ENCODE measurements at regions not wholly inside any gene's neighbourhood (a gene's known extent, or its start where the extent isn't known, plus 50 kb on each side); places are given as distances from the start of the nearest gene placed in this dataset.

GRCh38 chr2:6667326-6667725 lies 198.4 kb downstream of the CMPK2 start:
- no peak for DNase-seq (ENCODE audit: low spot score)

DNA sequence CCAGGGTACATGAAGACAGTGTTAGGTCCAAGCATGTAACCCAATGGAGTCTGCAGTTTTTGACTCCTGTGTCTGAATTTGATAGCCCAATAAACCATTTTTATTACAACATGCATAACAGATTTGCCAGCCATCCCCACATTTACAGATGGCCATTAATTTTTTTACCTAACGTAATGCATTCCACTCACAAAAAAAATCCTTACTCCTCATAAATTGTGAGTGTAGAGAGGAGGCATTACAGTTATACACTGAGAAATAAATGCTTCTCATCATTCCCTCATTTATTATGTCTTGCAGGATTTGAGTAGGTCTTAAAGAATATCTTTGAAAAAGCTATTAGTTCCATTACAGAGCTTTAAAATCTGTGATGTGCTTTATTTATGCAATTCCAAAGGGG lies 193.8 kb downstream of the CMPK2 start:
- DNase-seq (ENCODE audit: low spot score) = no peak

DNA sequence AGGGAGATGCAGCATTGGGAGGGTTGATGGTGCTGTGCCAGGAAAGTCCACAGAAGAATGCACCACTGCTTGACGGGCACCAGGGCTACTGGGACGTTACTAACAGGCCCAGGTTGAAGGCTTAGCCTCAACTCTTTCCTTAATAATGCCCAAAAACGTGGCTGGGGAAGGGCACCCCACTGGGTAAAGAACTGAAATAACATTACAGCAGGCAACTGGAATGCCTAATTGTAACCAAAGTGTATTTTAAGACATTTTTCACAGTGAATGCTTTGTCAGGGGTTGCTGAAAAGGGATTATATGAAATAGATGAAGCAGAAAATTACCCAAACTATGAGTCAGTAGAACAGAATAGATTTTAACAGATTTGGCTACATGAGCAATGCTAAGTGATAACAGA lies 191.3 kb downstream of the CMPK2 start:
- DNase-seq (ENCODE audit: low spot score) = no peak

DNA sequence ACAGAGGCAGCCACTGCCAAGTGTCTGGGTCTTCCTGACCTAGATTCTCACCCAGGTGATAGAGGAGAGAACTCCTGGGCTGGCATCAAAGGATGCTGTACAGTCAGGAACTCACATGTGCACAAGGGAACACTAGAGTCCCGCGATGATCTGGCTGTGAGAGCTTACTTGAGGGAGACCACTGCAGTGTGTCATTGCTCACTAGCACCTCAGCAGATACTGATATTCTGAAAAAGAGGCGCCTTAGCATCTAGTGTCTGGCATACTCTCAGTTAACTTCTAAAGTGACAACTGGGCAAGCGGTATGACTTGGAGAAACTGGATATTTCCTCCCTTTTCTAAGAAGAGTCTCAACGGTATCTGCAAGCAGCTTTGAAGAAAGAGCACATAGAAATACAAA lies 189.9 kb downstream of the CMPK2 start:
- no peak for DNase-seq (ENCODE audit: low spot score)

DNA sequence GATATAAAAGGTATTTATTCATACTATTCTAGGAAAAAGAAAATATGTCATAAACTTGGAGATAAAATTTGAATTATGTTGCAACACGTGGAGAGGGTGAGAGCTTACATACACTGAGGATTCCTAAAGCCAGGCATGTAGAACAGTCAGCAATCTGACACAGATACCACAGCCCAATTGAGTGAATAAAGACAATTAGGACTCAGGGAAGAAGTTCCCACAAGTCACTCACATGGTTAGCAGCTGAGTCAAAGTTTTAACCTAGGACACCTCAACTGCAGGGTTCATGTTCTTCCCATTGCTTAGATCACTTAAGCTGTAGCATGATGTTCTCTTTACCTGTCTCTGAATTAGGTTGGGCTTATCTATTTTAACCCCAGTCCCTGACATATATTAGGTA lies 189.5 kb downstream of the CMPK2 start:
- no peak for DNase-seq (ENCODE audit: low spot score)

- no peak for DNase-seq (ENCODE audit: low spot score)
Observed at GRCh38 chr2:6676776-6677175, 188.9 kb downstream of the CMPK2 start.

DNA sequence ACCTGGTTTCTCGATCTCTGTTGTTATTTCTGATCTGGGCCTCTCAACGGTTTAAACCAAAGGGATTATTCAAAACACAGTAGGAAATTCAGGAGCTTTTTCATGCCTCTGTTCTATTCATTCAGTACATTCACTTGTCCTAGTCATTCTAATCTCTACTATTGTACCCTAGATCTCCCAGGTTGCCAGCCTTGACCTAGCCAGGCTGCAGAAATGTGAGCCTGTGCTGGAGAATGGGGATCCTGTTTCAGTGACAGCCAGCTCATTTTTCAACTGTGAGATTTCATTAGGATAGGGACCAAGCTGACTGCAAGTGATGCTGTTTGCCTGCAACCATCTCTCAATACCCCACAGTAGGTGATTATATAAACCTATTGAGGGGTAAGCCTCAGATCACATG lies 186.2 kb downstream of the CMPK2 start:
- DNase-seq (ENCODE audit: low spot score) = no peak

DNA sequence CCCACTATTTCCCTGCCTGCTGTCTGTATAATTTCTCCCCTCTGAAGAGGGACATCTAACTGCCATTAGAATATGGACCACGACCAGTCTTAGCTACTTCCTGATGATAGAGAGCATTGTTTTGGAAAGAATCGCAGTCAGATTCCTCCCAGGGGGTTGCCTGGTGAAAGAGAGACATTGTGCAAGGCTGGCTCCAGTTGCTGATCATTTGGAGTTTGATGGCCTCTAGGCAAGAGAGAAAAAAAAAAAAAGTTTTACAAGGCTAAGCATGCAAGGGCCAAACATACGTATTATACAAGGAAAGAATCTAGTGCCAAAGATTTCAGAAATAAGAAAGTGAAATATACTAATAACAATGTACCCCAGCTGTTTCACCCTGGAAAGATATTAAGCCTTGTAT lies 182.2 kb downstream of the CMPK2 start:
- DNase-seq (ENCODE audit: low spot score) = no peak

- DNase-seq (ENCODE audit: low spot score) = no peak
Observed at GRCh38 chr2:6685447-6685846, 180.3 kb downstream of the CMPK2 start.

DNA sequence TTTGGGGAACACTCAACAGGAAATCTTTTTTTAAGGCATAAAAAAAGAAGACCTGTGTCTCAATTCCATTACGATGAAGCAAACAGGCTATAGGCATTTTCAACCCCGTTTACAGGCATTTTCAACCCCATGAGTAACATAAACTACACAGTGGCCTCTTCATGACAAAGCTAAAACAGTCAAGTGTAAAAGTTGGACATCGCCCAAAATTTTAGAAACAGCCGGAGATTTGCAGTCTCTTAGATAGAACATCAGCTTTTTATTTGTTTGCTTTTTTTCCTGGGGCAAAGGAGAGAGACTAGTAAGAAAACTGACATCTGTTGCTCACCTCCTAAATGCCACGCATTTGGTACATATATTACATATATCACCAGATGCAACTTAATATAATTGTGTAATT lies 173.7 kb downstream of the CMPK2 start:
- DNase-seq (ENCODE audit: low spot score) = no peak

DNA sequence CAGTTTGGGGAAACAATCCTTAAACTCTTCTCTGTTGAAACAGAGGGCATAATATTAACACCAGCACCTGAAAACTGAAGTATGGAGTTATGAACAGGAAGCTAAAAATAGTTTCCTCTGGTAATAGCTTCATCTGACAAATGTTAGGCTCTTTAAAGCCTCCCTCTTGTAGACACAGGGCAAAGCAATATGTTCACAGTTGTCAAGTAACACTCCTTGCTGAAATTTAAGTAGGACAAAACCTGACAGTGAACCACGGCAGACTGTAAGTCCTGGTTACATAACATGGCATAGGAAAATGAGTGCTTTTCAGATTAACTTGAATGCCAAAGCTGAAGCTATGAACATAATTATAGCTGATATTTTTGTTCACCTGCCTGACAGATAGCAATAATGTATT lies 172.9 kb downstream of the CMPK2 start:
- DNase-seq (ENCODE audit: low spot score) = no peak

DNA sequence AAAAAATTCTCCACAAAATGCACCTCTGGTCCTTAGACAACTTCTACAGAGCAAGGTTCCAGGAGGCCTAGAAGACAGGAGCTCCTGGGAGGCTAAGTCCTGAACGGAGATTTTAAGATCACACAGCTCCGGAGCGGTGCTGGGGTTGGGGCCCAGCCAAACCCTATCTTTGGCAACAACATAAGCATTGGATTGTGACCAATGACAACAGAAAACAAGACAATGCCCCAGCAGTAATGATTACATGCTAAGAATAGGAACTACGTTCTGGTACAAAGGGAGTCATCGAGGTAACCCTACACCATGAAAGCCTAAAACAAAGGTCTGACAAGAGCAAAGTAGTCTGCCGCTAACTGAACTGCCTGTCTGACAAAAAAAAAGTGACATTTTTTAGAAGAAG lies 171.2 kb downstream of the CMPK2 start:
- DNase-seq (ENCODE audit: low spot score) = no peak

- no peak for DNase-seq (ENCODE audit: low spot score)
Observed at GRCh38 chr2:6700335-6700734, 165.4 kb downstream of the CMPK2 start.

GRCh38 chr2:6704077-6704476 lies 161.6 kb downstream of the CMPK2 start:
- no peak for DNase-seq (ENCODE audit: low spot score)

- no peak for DNase-seq (ENCODE audit: low spot score)
Observed at GRCh38 chr2:6721395-6721794, 144.3 kb downstream of the CMPK2 start.

DNA sequence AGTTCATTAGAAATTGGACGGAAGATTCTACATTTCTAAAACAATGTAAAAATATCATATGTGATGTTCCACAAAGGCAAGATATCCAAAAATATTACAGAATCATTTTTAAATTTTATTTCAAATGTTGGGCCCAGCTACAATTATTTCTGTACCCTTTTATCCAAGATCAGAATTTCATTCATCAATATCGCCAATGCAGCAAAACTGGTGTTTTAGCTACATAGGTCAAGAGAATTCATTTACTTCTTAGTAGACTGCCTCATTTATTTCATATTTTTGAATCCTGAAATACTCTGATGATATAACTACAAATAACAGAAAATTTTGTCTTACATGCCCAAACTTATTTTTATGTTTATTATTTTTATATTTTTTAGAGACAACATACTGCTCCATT lies 143.1 kb downstream of the CMPK2 start:
- DNase-seq (ENCODE audit: low spot score) = no peak

DNA sequence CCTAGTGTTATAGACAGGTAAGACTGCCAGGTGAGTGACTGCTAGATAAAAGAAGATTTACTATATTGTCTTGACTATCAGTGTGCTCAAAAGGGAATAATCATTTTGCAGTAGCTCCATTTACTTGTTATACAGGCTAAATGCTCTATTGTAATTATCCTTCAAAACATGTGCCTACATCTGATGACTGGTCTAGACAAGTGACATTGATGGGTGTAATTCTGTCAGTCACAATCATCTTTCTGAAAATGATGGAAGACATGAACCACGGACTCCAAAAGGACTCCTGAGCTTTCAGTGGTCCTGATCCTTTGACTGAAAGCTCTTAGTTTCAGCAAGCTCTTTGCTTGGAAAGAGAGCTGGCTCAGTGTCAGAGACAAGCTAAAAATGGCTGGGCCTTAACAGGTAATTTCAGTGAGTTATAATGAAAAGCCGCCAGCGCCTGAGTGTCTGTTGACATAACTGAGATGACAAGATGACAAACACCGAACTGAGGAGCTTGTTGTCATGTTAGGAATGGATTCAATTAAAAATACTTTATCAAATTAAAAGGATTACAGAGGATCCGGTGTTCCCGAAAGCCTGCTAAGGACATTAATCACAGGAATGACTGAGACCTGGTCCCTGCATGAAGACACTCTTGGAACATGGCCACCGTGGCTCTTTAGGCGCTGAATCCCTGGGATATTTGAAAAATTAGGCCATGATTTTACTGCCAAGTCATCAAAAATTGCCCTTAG lies 141.7 kb downstream of the CMPK2 start:
- DNase-seq (ENCODE audit: low spot score) = no peak

GRCh38 chr2:6724605-6725140 lies 141.0 kb downstream of the CMPK2 start:
- DNase-seq (ENCODE audit: low spot score) = no peak

DNA sequence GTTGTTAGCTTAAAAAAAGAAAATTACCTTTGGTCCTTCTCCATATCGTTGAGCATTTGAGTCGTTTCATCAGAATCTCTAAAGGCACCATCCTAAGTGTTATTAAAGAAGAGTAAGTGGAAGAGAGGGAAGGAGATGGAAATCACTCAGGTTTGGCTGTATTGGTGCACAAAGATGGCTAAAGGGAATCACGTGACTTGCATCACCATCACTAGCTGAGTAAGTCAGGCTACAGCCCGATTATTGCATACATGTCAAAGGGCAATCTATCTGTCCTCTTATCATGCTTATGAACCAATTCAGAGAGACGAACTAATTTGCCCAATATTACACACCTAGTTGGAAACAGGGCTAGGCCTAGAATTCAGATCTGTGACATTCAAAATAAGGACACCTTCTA lies 137.6 kb downstream of the CMPK2 start:
- DNase-seq (ENCODE audit: low spot score) = no peak

DNA sequence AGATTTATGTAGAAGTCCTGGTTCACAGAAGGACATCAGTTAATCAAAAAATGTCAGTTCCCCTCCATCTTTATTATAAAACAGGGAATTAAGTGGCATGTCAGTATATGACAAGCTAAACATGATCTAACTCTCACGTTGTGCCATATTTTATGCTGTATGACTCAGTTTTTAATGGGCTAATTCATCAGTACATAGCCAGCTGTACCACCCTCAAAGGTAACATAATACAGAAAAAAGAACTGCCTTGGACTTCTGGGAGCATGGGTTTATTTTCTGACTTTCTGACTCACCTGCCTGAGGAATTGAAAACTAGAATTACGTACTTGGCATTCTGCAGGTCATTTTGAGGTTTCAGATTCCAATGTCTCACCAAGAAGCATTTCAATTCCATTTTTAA lies 135.7 kb downstream of the CMPK2 start:
- DNase-seq (ENCODE audit: low spot score) = no peak

DNA sequence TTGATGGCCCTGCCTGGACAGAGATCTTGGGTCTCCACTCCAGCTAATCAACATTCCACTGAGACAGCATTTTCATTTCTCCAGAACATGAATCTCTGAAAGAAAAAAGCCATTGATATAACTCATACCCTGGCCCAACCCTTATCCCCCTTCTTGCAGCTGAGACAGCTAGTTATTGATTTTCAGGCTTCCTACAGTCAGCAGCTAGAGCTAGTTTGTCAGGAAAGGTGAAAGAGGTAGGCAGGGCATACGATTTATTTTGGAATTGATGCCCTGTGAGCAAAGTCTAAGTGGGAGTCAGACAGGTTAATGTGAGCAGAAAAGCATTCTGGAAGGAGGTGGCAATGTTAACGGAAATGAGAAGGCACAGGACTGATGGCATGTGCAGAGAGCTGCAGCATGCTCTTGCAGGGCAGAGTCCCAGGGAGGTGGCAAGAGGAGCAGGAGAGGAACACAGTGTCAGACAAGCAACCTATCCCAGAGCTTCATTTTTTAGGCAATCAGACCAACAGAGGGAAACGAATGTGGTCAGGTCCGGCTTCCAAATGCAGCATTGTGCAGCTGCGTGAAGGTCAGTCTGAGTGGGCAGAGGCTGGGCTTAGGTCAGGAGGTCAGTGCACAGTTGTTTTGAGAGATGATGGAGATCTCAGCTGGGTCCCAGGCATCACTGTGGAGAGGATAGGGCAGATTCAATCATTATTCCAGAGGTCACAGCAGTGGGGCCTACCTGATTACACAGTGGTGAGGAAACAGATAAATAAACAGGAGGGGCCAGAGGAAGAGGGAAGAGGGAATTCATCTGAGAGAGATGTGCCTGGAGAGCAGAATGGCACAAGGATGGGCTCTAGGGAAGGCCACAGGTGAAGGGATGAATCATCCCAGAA lies 134.8 kb downstream of the CMPK2 start:
- no peak for DNase-seq (ENCODE audit: low spot score)

GRCh38 chr2:6739547-6739946 lies 126.2 kb downstream of the CMPK2 start:
- no peak for DNase-seq (ENCODE audit: low spot score)

GRCh38 chr2:6741229-6741628 lies 124.5 kb downstream of the CMPK2 start:
- DNase-seq (ENCODE audit: low spot score) = no peak

Data from LoVo (cell line).